Ovary (tissue), 7 donors: ENCODE measurements at regions not wholly inside any gene's neighbourhood (a gene's known extent, or its start where the extent isn't known, plus 50 kb on each side); places are given as distances from the start of the nearest gene placed in this dataset.
A peak's percentile ranks its signal among the peaks of the same experiment; 100 is the strongest.

Experiments used
- DNase-seq, 5 donors: peaks; one replicate each; pipeline ENCODE4 v3.0.0-alpha.2; 2019 to 2020
- H3K27ac ChIP-seq, 2 donors: fragments of 200-600 bp; one replicate each; pipeline versions ENCODE4 v1.5.1 to v1.8.0; 2019 to 2022
- H3K27me3 ChIP-seq: fragments of 200-600 bp; one replicate; pipeline ENCODE4 v1.8.0; 2022
- H3K36me3 ChIP-seq: fragments of 200-600 bp; sonication (generic); one replicate; pipeline ENCODE4 v1.5.1; 2019
- H3K4me1 ChIP-seq: one replicate; pipeline ENCODE4 v1.8.1; 2013; ENCODE audit warnings: mild to moderate bottlenecking, moderate library complexity; ENCODE audit not compliant: insufficient read depth
- H3K4me3 ChIP-seq: fragments of 200-600 bp; sonication (generic); one replicate; pipeline ENCODE4 v1.5.1; 2017
- H3K9me3 ChIP-seq, 2 donors: fragments of 200-600 bp in 1 of 2; sonication (generic) in 1 of 2; one replicate each; pipeline versions ENCODE4 v1.5.1 to v1.8.1; 2013 to 2019; ENCODE audit warnings: mild to moderate bottlenecking in 1 of 2, moderate library complexity in 1 of 2
- CTCF ChIP-seq, 3 donors: fragments of 450-650 bp in 2 of 3; fragments of 200-600 bp in 1 of 3; IDR thresholded peaks; one replicate each; pipeline versions ENCODE4 v1.5.1 to v1.8.0; 2016 to 2022; ENCODE audit warnings: antibody characterized with exemption in 3 of 3, mild to moderate bottlenecking in 1 of 3
- EP300 ChIP-seq: sonication (generic); formaldehyde crosslinking; IDR thresholded peaks from one replicate; pipeline ENCODE4 v1.6.1; 2017; ENCODE audit warnings: antibody characterized with exemption
- POLR2A ChIP-seq: fragments of 450-650 bp; IDR thresholded peaks from one replicate; pipeline ENCODE4 v1.6.1; 2017; ENCODE audit warnings: antibody characterized with exemption, mild to moderate bottlenecking, moderate library complexity
- WGBS, 3 donors: extraction: QIAGEN DNeasy Blood & Tissue Kit in 1 of 3; methylation state at CpG; one replicate each; pipeline versions ENCODE4 v1.1.5 to v1.1.7; 2013 to 2017; 5-methylcytosine and 5-hydroxymethylcytosine counted together
- intact Hi-C, 4 donors: fragments of 100-400 bp; cut with DNase I; formaldehyde crosslinking; loops; one replicate each; pipeline versions ENCODE4 v1.11.0 to v1.15.1; 2022 to 2023
- donor health status: DM: no; HTN: no; CAD: no; lungs with moderate emphysema.
- donor health status: DM: no; HTN: no; CAD: no.
- donor health status: Bipolar disorder and iron deficiency.
- donor health status: DM: no; HTN: no; CAD: no.
- donor health status: DM: yes; HTN: yes; CAD: no.

DNA sequence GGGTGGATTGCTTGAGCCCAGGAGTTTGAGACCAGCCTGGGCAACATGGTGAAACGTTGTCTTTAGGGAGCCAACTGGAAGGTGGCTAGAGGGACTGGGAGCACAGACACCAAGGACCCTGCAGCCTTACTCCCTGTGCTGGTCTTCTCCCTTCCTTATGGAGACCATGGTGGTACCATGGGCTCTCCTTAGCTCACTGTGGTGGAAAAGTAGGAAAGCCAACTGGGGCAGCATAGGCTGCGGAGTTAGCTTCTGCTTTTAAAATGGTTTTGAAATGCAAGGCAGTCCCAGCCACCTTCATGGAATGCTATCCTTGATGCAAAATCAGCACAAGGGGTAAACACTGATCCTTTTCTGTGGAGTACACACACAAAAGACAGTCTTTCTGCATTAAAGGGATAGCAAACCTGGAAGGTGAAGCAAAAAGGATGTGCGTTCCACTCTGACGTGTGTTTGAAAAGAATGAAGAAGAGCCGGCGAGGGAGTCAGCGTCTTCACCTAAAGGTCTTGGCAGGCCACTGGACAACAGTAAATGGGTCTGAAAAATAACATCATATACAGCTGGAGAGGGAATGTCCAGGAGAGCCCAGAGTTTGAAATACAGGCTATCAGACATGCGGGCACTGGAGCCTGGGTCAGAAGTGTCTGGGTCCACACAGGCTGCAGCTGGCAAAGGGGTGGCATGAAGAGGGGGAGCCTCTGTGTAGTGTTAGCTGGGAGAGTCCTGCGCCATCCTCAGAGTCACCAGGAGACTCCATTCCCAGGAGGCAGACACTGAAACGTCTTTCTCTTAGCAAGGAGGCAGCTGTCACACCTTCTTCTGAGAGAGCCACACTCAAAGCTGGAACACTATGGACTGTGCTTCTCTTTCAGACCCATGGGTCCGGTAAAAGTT lies 58.5 kb downstream of the GPR6 start:
- no peaks in the 10 kb centered on the region for H3K4me1 ChIP-seq
- no peaks in the 10 kb centered on the region for H3K27me3 ChIP-seq
- TF ChIP-seq EP300 (no peak), CTCF (IDR thresholded peaks at IDR 0.05) (no peak), POLR2A (no peak)
- DNase-seq = no peak
- 87 to 90% (median 87%) methylated on average over 11 of the region's 11 CpGs for WGBS, 3 donors
- no peaks in the 10 kb centered on the region for H3K9me3 ChIP-seq
- H3K4me3 ChIP-seq = no peak overlapping the region
- H3K36me3 ChIP-seq = no peaks in the 10 kb centered on the region
- no peak overlapping the region for H3K27ac ChIP-seq
- intact Hi-C loops = loop anchor here in 3 of 4 donors (5.0 to 10.0 kb wide), 3 partner anchors 142 to 329 kb away; no protein-coding TSS in a partner anchor

DNA sequence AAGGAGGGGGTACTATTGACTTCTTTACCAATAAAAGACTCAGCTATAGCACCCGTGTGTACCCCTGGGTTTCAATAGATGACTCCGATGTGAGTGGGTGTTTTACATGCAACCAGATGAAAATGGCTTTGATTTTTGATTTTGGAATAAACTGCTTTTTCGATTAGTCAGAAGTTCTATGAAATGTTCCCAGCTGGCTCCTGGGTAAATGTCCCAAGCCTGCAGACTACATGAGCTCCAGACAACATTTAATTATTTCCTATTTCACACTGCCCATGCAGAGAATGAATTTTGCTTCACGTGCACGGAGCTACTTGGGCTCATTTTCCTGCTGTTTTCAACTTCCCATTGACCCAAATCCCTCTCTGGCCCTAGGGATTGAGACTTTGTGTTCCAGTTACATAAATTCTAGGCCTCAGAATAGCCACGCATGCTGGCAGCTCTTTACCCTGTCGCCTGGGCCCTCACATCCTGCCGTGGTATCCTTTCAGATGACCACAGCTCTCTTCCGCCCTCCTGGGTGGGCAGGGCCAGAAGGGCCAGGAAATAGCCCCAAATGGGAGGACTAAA lies 59.7 kb downstream of the GPR6 start:
- H3K4me3 ChIP-seq = no peak overlapping the region
- TF ChIP-seq CTCF (IDR thresholded peaks at IDR 0.05) (no peak), POLR2A (no peak), EP300 (no peak)
- 85 to 89% (median 87%) methylated on average over 9 of the region's 9 CpGs for WGBS, 3 donors
- no peak overlapping the region for H3K27ac ChIP-seq
- H3K36me3 ChIP-seq = no peaks in the 10 kb centered on the region
- H3K9me3 ChIP-seq = no peaks in the 10 kb centered on the region
- H3K27me3 ChIP-seq = no peaks in the 10 kb centered on the region
- intact Hi-C loops = loop anchor here in 3 of 4 donors (5.0 to 10.0 kb wide), 3 partner anchors 143 to 331 kb away; no protein-coding TSS in a partner anchor
- no peak for DNase-seq
- H3K4me1 ChIP-seq = no peaks in the 10 kb centered on the region

GRCh38 chr6:110039364-110039980 lies 61.4 kb downstream of the GPR6 start:
- peak overlapping the region in 1 of 2 donors; percentile 9 for H3K27ac ChIP-seq
- 8 to 15% (median 13%) methylated on average over 7 of the region's 7 CpGs for WGBS, 3 donors

More at GRCh38 chr6:110039364-110039980, 61.4 kb downstream of the GPR6 start:
- intact Hi-C loops = loop anchor here in 3 of 4 donors (5.0 to 10.0 kb wide), 3 partner anchors 145 to 332 kb away; no protein-coding TSS in a partner anchor
- Histone ChIP-seq H3K36me3 (no peaks in the 10 kb centered on the region), H3K27me3 (no peaks in the 10 kb centered on the region), H3K4me3 (peak overlapping the region; percentile 7), H3K9me3 (no peaks in the 10 kb centered on the region), H3K4me1 (no peaks in the 10 kb centered on the region)
- TF ChIP-seq POLR2A (no peak), CTCF (IDR thresholded peaks at IDR 0.05) (peak; percentile 71 to 78 (median 78))
- DNase-seq = peak; percentile 79 to 92 (median 87)
